HEK293T (cell line): ENCODE measurements at regions not wholly inside any gene's neighbourhood (a gene's known extent, or its start where the extent isn't known, plus 50 kb on each side); places are given as distances from the start of the nearest gene placed in this dataset.

ENCODE experiments used
- ARNT ChIP-seq: fragments of 450-650 bp; IDR thresholded peaks from 2 replicates; pipeline ENCODE4 v1.6.1; 2017; ENCODE audit warnings: mild to moderate bottlenecking
- BHLHE40 ChIP-seq: fragments of 450-650 bp; IDR thresholded peaks from 2 replicates; pipeline ENCODE4 v1.6.1; 2016; ENCODE audit warnings: mild to moderate bottlenecking, moderate library complexity, borderline replicate concordance
- CTBP1 ChIP-seq: fragments of 450-650 bp; IDR thresholded peaks from 2 replicates; pipeline ENCODE4 v1.6.1; 2016; ENCODE audit warnings: borderline replicate concordance
- ELF4 ChIP-seq: fragments of 450-650 bp; IDR thresholded peaks from 2 replicates; pipeline ENCODE4 v1.6.1; 2017; ENCODE audit warnings: antibody characterized with exemption
- FOXM1 ChIP-seq: fragments of 450-650 bp; IDR thresholded peaks from 2 replicates; pipeline ENCODE4 v1.6.1; 2017; ENCODE audit warnings: mild to moderate bottlenecking, borderline replicate concordance
- PKNOX1 ChIP-seq: fragments of 450-650 bp; IDR thresholded peaks from 2 replicates; pipeline ENCODE4 v1.6.1; 2016
- SP1 ChIP-seq: fragments of 450-650 bp; IDR thresholded peaks from 2 replicates; pipeline ENCODE4 v1.6.1; 2017
- TARDBP ChIP-seq: fragments of 450-650 bp; IDR thresholded peaks from 2 replicates; pipeline ENCODE4 v1.6.1; 2016
- ZNF384 ChIP-seq: fragments of 450-650 bp; IDR thresholded peaks from 2 replicates; pipeline ENCODE4 v1.6.1; 2016

DNA sequence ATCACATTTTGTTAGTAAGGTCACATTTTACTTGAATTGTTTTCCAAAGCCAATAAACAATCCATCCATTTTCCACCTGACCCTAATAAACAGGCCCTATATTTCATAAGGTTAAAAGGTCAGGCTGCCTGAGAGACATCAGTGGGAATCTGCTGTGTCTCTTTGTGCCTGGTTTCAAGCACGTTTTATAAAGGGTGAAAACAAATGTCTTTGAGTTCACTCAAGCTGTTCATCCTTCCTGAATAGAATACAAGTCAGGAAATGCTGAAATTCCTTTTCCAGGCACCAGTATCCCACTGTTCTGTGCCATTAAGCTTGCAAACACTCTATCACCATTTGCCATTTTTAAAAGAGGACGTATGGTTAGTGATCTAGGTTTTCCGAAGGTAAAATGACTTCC lies 67.5 kb upstream of the SPATA13 start:
- no peak for TF ChIP-seq TARDBP
- no peak for TF ChIP-seq ZNF384
- no peak for TF ChIP-seq ELF4
- no peak for TF ChIP-seq CTBP1
- TF ChIP-seq SP1: no peak
- TF ChIP-seq ARNT: no peak
- no peak for TF ChIP-seq PKNOX1
- TF ChIP-seq FOXM1: no peak
- TF ChIP-seq BHLHE40: no peak
